ENCODE measurements at regions not wholly inside any gene's neighbourhood (a gene's known extent, or its start where the extent isn't known, plus 50 kb on each side); places are given as distances from the start of the nearest gene placed in this dataset.

GRCh38 chr15:29476503-29477080 is 207.0 kb upstream of the NSMCE3 start:
- no peak overlapping the region for H3K27ac ChIP-seq (ENCODE audit: low read depth, low read length, poor library complexity, severe bottlenecking)
- no peaks in the 10 kb centered on the region for H3K9me3 ChIP-seq (ENCODE audit: low read depth, low read length, poor library complexity, severe bottlenecking)
- no peak overlapping the region for H3K4me3 ChIP-seq (ENCODE audit: low read depth, low read length, poor library complexity, severe bottlenecking)
- H3K4me1 ChIP-seq (ENCODE audit: insufficient read depth, low read length, poor library complexity, severe bottlenecking), result no peaks in the 10 kb centered on the region
- no peaks in the 10 kb centered on the region for H3K36me3 ChIP-seq (ENCODE audit: insufficient read depth, low read length, poor library complexity, severe bottlenecking)
- no TSS peak for BruUV-seq (replicated peaks)
- no peaks in the 10 kb centered on the region for H3K27me3 ChIP-seq (replicated peaks; ENCODE audit: insufficient read depth, low read depth, low read length, poor library complexity)
- intact Hi-C loops (cut with micrococcal nuclease; ENCODE audit: unreplicated experiment), result no loop called here
- POLR2A ChIA-PET (ENCODE audit: low non-redundant PET), result no interaction called here
- TF ChIP-seq EZH2 (IDR thresholded peaks at IDR 0.05; ENCODE audit: borderline replicate concordance, low read depth, low read length, poor library complexity, severe bottlenecking) (no peak), CTCF (conservative IDR thresholded peaks at IDR 0.05; ENCODE audit: low read depth, low read length) (no peak)
- DNase-seq (ENCODE audit: low spot score), result no peak
- CTCF ChIA-PET, result no interaction called here

- intact Hi-C loops (cut with micrococcal nuclease; ENCODE audit: unreplicated experiment), result no loop called here
- BruUV-seq (replicated peaks), result no TSS peak
- no peaks in the 10 kb centered on the region for H3K4me1 ChIP-seq (ENCODE audit: insufficient read depth, low read length, poor library complexity, severe bottlenecking)
- H3K27ac ChIP-seq (ENCODE audit: low read depth, low read length, poor library complexity, severe bottlenecking), result no peak overlapping the region
- no peaks in the 10 kb centered on the region for H3K27me3 ChIP-seq (replicated peaks; ENCODE audit: insufficient read depth, low read depth, low read length, poor library complexity)
- no peaks in the 10 kb centered on the region for H3K9me3 ChIP-seq (ENCODE audit: low read depth, low read length, poor library complexity, severe bottlenecking)
- H3K4me3 ChIP-seq (ENCODE audit: low read depth, low read length, poor library complexity, severe bottlenecking), result no peak overlapping the region
- ChIA-PET CTCF (no interaction called here), POLR2A (ENCODE audit: low non-redundant PET) (no interaction called here)
- DNase-seq (ENCODE audit: low spot score), result no peak
- no peak for TF ChIP-seq EZH2 (IDR thresholded peaks at IDR 0.05; ENCODE audit: borderline replicate concordance, low read depth, low read length, poor library complexity, severe bottlenecking)
- no peak for TF ChIP-seq CTCF (conservative IDR thresholded peaks at IDR 0.05; ENCODE audit: low read depth, low read length)
- H3K36me3 ChIP-seq (ENCODE audit: insufficient read depth, low read length, poor library complexity, severe bottlenecking), result no peaks in the 10 kb centered on the region
Measured at GRCh38 chr15:29475096-29475495, 205.5 kb upstream of the NSMCE3 start.

- H3K27ac ChIP-seq (ENCODE audit: low read depth, low read length, poor library complexity, severe bottlenecking), result no peak overlapping the region
- H3K27me3 ChIP-seq (replicated peaks; ENCODE audit: insufficient read depth, low read depth, low read length, poor library complexity), result no peaks in the 10 kb centered on the region
- DNase-seq (ENCODE audit: low spot score), result no peak
- TF ChIP-seq CTCF (conservative IDR thresholded peaks at IDR 0.05; ENCODE audit: low read depth, low read length) (no peak), EZH2 (IDR thresholded peaks at IDR 0.05; ENCODE audit: borderline replicate concordance, low read depth, low read length, poor library complexity, severe bottlenecking) (no peak)
- ChIA-PET POLR2A (ENCODE audit: low non-redundant PET) (no interaction called here), CTCF (no interaction called here)
- H3K4me1 ChIP-seq (ENCODE audit: insufficient read depth, low read length, poor library complexity, severe bottlenecking), result no peaks in the 10 kb centered on the region
- no peaks in the 10 kb centered on the region for H3K36me3 ChIP-seq (ENCODE audit: insufficient read depth, low read length, poor library complexity, severe bottlenecking)
- intact Hi-C loops (cut with micrococcal nuclease; ENCODE audit: unreplicated experiment), result no loop called here
- BruUV-seq (replicated peaks), result no TSS peak
- H3K9me3 ChIP-seq (ENCODE audit: low read depth, low read length, poor library complexity, severe bottlenecking), result no peaks in the 10 kb centered on the region
- no peak overlapping the region for H3K4me3 ChIP-seq (ENCODE audit: low read depth, low read length, poor library complexity, severe bottlenecking)
Measured at GRCh38 chr15:29473621-29474105, 204.0 kb upstream of the NSMCE3 start.

Measured in A673 (cell line).